Panc1 (cell line): ENCODE measurements at regions not wholly inside any gene's neighbourhood (a gene's known extent, or its start where the extent isn't known, plus 50 kb on each side); places are given as distances from the start of the nearest gene placed in this dataset.

Source experiments
- ATAC-seq: fragments of 200-7000 bp; cut with Tn5 transposase; 2 replicates; pipeline ENCODE4 v1.9.1; 2020; ENCODE audit warnings: mild to moderate bottlenecking, moderate library complexity
- BruUV-seq: library from RNA; stranded (reverse); fragments of 400-500 nt; replicated peaks from 2 replicates; lab custom pipeline; 2021; lab: Mats Ljungman, UMichigan
- CTCF ChIA-PET: fragments of 300-600 bp; sonication (Branson Sonifier 250); formaldehyde crosslinking; loops from one replicate; lab custom pipeline; 2022; ENCODE audit warnings: antibody characterized with exemption; lab: Charles Lee
- POLR2A ChIA-PET: fragments of 300-600 bp; sonication (Branson Sonifier 250); formaldehyde crosslinking; loops from one replicate; lab custom pipeline; 2022; ENCODE audit warnings: antibody characterized with exemption; lab: Charles Lee
- DNase-seq: peaks from one replicate; pipeline ENCODE4 v3.0.0-alpha.2; 2010; ENCODE audit warnings: low read depth, low spot score
- H3K27ac ChIP-seq: 2 replicates; pipeline ENCODE4 v1.5.1; 2011; ENCODE audit warnings: mild to moderate bottlenecking, low read length, inconsistent platforms
- H3K27me3 ChIP-seq: fragments of 200-500 bp; sonication (Bioruptor generic); 2 replicates; pipeline ENCODE4 v1.6.0; 2014; ENCODE audit warnings: low read length, inconsistent platforms; ENCODE audit not compliant: control insufficient read depth, insufficient read depth
- H3K36me3 ChIP-seq: fragments of 200-500 bp; sonication (Bioruptor generic); 2 replicates; pipeline ENCODE4 v1.5.1; 2014; ENCODE audit warnings: inconsistent platforms, mild to moderate bottlenecking, low read length, moderate library complexity; ENCODE audit not compliant: control insufficient read depth, insufficient read depth
- H3K4me1 ChIP-seq: 2 replicates; pipeline ENCODE4 v1.5.1; 2011; ENCODE audit warnings: inconsistent platforms, mild to moderate bottlenecking, low read length, moderate library complexity; ENCODE audit not compliant: control insufficient read depth, insufficient read depth
- H3K4me3 ChIP-seq, 2 experiments: 2 replicates each; pipeline ENCODE4 v1.5.1; 2011 to 2012; ENCODE audit warnings: low read depth in 2 of 2, low read length in 2 of 2, mild to moderate bottlenecking in 2 of 2, inconsistent platforms in 1 of 2, moderate library complexity in 1 of 2
- H3K9me3 ChIP-seq: fragments of 200-500 bp; sonication (Bioruptor generic); 2 replicates; pipeline ENCODE4 v1.5.1; 2014; ENCODE audit warnings: low read depth, mild to moderate bottlenecking, inconsistent platforms, low read length, moderate library complexity; ENCODE audit not compliant: control insufficient read depth, insufficient read depth
- POLR2AphosphoS5 ChIP-seq: IDR thresholded peaks from 2 replicates; pipeline ENCODE4 v1.6.1; 2012; ENCODE audit warnings: mild to moderate bottlenecking, low read depth, low read length, moderate library complexity
- REST ChIP-seq, 2 experiments: IDR thresholded peaks; 2 replicates each; pipeline ENCODE4 v1.6.1; 2011 to 2012; ENCODE audit warnings: low read depth in 2 of 2, control low read depth in 1 of 2, low read length in 1 of 2, mild to moderate bottlenecking in 1 of 2, moderate library complexity in 1 of 2; ENCODE audit not compliant: insufficient read depth in 1 of 2
- SIN3A ChIP-seq: IDR thresholded peaks from 2 replicates; pipeline ENCODE4 v1.6.1; 2012; ENCODE audit warnings: low read depth, mild to moderate bottlenecking, low read length, moderate library complexity, borderline replicate concordance; ENCODE audit not compliant: insufficient read depth
- TCF7L2 ChIP-seq: IDR thresholded peaks from 2 replicates; pipeline ENCODE4 v1.6.1; 2011; ENCODE audit warnings: mild to moderate bottlenecking, low read depth, low read length, inconsistent platforms
- in situ Hi-C: cut with HindIII; loops from 2 replicates; pipeline ENCODE4 v1.10.0; 2016; ENCODE audit warnings: low sequenced_read_pairs, low pct_unique_long_range_greater_than_20kb
- intact Hi-C: fragments of 100-400 bp; cut with micrococcal nuclease; formaldehyde crosslinking; loops from one replicate; pipeline ENCODE4 v1.10.0; 2022; ENCODE audit not compliant: unreplicated experiment
- TF ChIP-seq, protein P1 (sequence below): fragments of 450-650 bp; IDR thresholded peaks from 2 replicates; pipeline ENCODE4 v1.5.1; 2017; ENCODE audit warnings: mild to moderate bottlenecking

DNA sequence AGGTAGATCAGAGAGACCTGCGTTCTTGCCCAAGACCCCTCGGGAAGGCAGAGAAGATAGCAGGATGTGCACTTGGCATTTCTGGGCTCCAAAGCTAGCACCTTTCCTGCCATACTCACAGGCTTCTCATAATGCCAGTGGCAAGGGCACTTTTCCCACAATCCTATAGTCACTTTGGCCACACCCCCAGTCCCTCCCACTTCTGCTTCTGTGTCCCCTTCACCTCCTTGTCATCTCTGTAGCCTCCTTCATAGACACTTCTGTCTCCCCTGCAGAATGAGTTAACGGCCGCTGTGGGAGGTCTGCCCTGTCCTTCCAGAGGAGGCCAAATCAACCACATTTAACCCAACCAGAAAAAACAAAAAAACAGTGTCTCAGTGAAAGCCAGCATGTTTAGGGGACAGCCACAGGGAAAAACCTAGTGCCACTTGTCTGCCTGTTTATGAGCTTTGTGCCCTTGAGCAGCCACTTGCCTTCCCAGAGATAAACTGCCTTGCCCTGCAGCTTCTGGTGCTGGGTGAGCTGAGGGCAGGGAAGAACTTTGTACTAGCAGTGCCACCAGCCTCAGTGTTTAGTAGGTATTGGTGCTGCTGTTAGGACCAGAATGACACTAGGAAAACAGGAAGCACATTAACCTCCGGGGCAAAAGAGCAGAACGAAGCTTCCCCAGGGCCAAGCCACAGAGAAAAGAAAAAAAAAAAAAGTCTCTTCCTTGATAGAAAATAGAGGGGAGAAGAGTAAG lies 193.0 kb upstream of the PWP1 start:
- ATAC-seq (no peak), DNase-seq (no peak)
- Histone ChIP-seq H3K4me1 (no peaks in the 10 kb centered on the region), H3K36me3 (no peaks in the 10 kb centered on the region), H3K27ac (no peak overlapping the region), H3K4me3 (no peak overlapping the region), H3K27me3 (no peaks in the 10 kb centered on the region; the same call in 1 of the 2 replicates), H3K9me3 (no peaks in the 10 kb centered on the region)
- BruUV-seq: no TSS peak
- POLR2A ChIA-PET: no interaction called here
- CTCF ChIA-PET: interaction anchor here (0.6 kb wide), 1 partner anchor 315 kb away, joined by 3 read pairs; no protein-coding TSS in a partner anchor
- intact Hi-C loops: no loop called here
- no peak for TF ChIP-seq TCF7L2
- TF ChIP-seq SIN3A: no peak
- TF ChIP-seq, protein P1, sequence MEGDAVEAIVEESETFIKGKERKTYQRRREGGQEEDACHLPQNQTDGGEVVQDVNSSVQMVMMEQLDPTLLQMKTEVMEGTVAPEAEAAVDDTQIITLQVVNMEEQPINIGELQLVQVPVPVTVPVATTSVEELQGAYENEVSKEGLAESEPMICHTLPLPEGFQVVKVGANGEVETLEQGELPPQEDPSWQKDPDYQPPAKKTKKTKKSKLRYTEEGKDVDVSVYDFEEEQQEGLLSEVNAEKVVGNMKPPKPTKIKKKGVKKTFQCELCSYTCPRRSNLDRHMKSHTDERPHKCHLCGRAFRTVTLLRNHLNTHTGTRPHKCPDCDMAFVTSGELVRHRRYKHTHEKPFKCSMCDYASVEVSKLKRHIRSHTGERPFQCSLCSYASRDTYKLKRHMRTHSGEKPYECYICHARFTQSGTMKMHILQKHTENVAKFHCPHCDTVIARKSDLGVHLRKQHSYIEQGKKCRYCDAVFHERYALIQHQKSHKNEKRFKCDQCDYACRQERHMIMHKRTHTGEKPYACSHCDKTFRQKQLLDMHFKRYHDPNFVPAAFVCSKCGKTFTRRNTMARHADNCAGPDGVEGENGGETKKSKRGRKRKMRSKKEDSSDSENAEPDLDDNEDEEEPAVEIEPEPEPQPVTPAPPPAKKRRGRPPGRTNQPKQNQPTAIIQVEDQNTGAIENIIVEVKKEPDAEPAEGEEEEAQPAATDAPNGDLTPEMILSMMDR: no peak
- TF ChIP-seq POLR2AphosphoS5: no peak
- no peak for TF ChIP-seq REST (IDR thresholded peaks at IDR 0.05; ENCODE audit: insufficient read depth in 1 of 2, low read depth in 2 of 2, low read length in 1 of 2)
- in situ Hi-C loops: no loop called here

- Histone ChIP-seq H3K9me3 (no peaks in the 10 kb centered on the region), H3K4me3 (no peak overlapping the region), H3K4me1 (no peaks in the 10 kb centered on the region), H3K36me3 (no peaks in the 10 kb centered on the region), H3K27me3 (no peaks in the 10 kb centered on the region; the same call in 1 of the 2 replicates), H3K27ac (no peak overlapping the region)
- BruUV-seq: no TSS peak
- CTCF ChIA-PET: interaction anchor here (0.6 kb wide), 1 partner anchor 315 kb away, joined by 3 read pairs; no protein-coding TSS in a partner anchor
- ATAC-seq (no peak), DNase-seq (no peak)
- POLR2A ChIA-PET: no interaction called here
- in situ Hi-C loops (no loop called here), intact Hi-C loops (no loop called here)
- TF ChIP-seq REST (IDR thresholded peaks at IDR 0.05; ENCODE audit: insufficient read depth in 1 of 2, low read depth in 2 of 2, low read length in 1 of 2) (no peak), SIN3A (no peak), POLR2AphosphoS5 (no peak), TCF7L2 (no peak)
- TF ChIP-seq, protein P1: no peak
Observed at GRCh38 chr12:107493135-107493494, 192.5 kb upstream of the PWP1 start.
